GM18511 (cell line): ENCODE measurements at regions not wholly inside any gene's neighbourhood (a gene's known extent, or its start where the extent isn't known, plus 50 kb on each side); places are given as distances from the start of the nearest gene placed in this dataset.
"Not testable (repeated sequence)": the region's sequence is repeated elsewhere in the genome, so short reads cannot be mapped to it uniquely, and the experiment has no call there.

Source experiments
- ATAC-seq: cut with Tn5 transposase; IDR thresholded peaks from one replicate; pipeline ENCODE4 v1.9.1; 2021; ENCODE audit warnings: mild to moderate bottlenecking, moderate library complexity; ENCODE audit not compliant: unreplicated experiment

GRCh38 chrX:43211570-43211969 is 433.6 kb upstream of the PPP1R2C start:
- ATAC-seq: no peak

GRCh38 chrX:43218198-43218597 is 437.9 kb upstream of the MAOA start:
- ATAC-seq: no peak

- no peak for ATAC-seq
Observed at GRCh38 chrX:43224496-43224895, 431.6 kb upstream of the MAOA start.

- no peak for ATAC-seq
Observed at GRCh38 chrX:43225626-43226328, 430.3 kb upstream of the MAOA start.

GRCh38 chrX:43238461-43238945 is 417.6 kb upstream of the MAOA start:
- ATAC-seq: no peak

GRCh38 chrX:43239356-43239755 is 416.7 kb upstream of the MAOA start:
- no peak for ATAC-seq

- ATAC-seq: no peak
Observed at GRCh38 chrX:43255596-43255995, 400.5 kb upstream of the MAOA start.

GRCh38 chrX:43266487-43266886 is 389.6 kb upstream of the MAOA start:
- ATAC-seq: no peak

- ATAC-seq: no peak
Observed at GRCh38 chrX:43267652-43268051, 388.4 kb upstream of the MAOA start.

- ATAC-seq: no peak
Observed at GRCh38 chrX:43269201-43269600, 386.9 kb upstream of the MAOA start.

- no peak for ATAC-seq
Observed at GRCh38 chrX:43277879-43278278, 378.2 kb upstream of the MAOA start.

- ATAC-seq: no peak
Observed at GRCh38 chrX:43278440-43278839, 377.7 kb upstream of the MAOA start.

GRCh38 chrX:43279341-43279808 is 376.7 kb upstream of the MAOA start:
- no peak for ATAC-seq

- no peak for ATAC-seq
Observed at GRCh38 chrX:43283187-43283586, 372.9 kb upstream of the MAOA start.

- not testable (repeated sequence) for ATAC-seq
Observed at GRCh38 chrX:43311625-43312024, 344.5 kb upstream of the MAOA start.

GRCh38 chrX:43313035-43313434 is 343.1 kb upstream of the MAOA start:
- ATAC-seq: no peak

GRCh38 chrX:43314525-43314924 is 341.6 kb upstream of the MAOA start:
- no peak for ATAC-seq

GRCh38 chrX:43315622-43316021 is 340.5 kb upstream of the MAOA start:
- ATAC-seq: no peak

GRCh38 chrX:43316146-43316545 is 340.0 kb upstream of the MAOA start:
- no peak for ATAC-seq

GRCh38 chrX:43317378-43317777 is 338.7 kb upstream of the MAOA start:
- ATAC-seq: no peak

- ATAC-seq: no peak
Observed at GRCh38 chrX:43328358-43328946, 327.6 kb upstream of the MAOA start.

GRCh38 chrX:43333543-43333942 is 322.6 kb upstream of the MAOA start:
- no peak for ATAC-seq

GRCh38 chrX:43345166-43345565 is 310.9 kb upstream of the MAOA start:
- peak; percentile 51 for ATAC-seq
